GM12874 (cell line): ENCODE measurements at regions not wholly inside any gene's neighbourhood (a gene's known extent, or its start where the extent isn't known, plus 50 kb on each side); places are given as distances from the start of the nearest gene placed in this dataset.

Experiments
- TF ChIP-seq, protein P1 (sequence below): IDR thresholded peaks from 2 replicates; pipeline ENCODE4 v1.5.1; 2011; ENCODE audit warnings: low read depth, mild to moderate bottlenecking, control low read depth, low read length, moderate library complexity; ENCODE audit not compliant: insufficient read depth

GRCh38 chr6:23635150-23635549, 490.9 kb upstream of the NRSN1 start:
- TF ChIP-seq, protein P1, sequence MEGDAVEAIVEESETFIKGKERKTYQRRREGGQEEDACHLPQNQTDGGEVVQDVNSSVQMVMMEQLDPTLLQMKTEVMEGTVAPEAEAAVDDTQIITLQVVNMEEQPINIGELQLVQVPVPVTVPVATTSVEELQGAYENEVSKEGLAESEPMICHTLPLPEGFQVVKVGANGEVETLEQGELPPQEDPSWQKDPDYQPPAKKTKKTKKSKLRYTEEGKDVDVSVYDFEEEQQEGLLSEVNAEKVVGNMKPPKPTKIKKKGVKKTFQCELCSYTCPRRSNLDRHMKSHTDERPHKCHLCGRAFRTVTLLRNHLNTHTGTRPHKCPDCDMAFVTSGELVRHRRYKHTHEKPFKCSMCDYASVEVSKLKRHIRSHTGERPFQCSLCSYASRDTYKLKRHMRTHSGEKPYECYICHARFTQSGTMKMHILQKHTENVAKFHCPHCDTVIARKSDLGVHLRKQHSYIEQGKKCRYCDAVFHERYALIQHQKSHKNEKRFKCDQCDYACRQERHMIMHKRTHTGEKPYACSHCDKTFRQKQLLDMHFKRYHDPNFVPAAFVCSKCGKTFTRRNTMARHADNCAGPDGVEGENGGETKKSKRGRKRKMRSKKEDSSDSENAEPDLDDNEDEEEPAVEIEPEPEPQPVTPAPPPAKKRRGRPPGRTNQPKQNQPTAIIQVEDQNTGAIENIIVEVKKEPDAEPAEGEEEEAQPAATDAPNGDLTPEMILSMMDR: no peak

DNA sequence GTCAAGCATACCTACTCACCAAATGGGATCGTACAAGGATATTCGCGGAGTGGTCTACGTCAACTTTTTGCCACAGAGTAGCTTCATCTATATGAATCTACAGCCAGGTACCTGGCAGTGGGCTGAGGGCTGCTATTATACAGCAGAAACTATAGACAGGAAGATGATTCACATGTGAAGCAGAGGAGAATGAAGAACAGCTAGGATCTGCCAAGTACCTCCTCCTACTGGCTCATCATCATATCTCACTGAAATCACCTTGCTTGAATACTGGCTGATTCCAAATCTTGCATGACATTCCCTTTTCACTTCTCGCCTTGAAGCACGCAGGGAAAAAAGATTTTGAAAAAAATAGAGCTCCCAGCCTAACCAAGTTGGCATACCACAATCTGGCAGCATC, 488.7 kb upstream of the NRSN1 start:
- TF ChIP-seq, protein P1: no peak

DNA sequence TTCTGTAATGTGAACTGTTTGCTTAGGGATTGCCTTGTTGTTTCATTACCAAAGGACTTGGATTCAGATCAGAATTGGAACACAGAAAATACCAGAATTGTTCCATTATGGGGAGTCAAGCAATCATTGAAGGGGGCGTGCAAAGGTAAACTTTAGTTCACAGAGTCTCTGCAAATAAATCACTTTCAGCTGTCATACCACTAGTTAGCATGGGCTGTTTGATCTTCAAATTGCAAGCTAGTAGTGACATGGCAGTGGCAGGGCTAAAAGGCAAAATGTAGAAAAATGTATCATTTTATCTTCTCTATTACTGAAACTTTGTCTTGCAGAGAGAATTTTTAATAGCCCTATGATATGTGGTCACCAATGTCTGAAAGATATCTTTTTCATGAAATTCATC, 483.2 kb upstream of the NRSN1 start:
- TF ChIP-seq, protein P1: no peak

- TF ChIP-seq, protein P1: no peak
These were observed 479.0 kb upstream of the NRSN1 start for GRCh38 chr6:23647045-23647444.

- TF ChIP-seq, protein P1: no peak
These were observed 475.3 kb upstream of the NRSN1 start for GRCh38 chr6:23650676-23651075.

GRCh38 chr6:23654745-23655144, 471.3 kb upstream of the NRSN1 start:
- TF ChIP-seq, protein P1: no peak

GRCh38 chr6:23655525-23655924, 470.5 kb upstream of the NRSN1 start:
- TF ChIP-seq, protein P1: no peak
